NB4 (cell line): ENCODE measurements at regions not wholly inside any gene's neighbourhood (a gene's known extent, or its start where the extent isn't known, plus 50 kb on each side); places are given as distances from the start of the nearest gene placed in this dataset.
"Not testable (repeated sequence)": the region's sequence is repeated elsewhere in the genome, so short reads cannot be mapped to it uniquely, and the experiment has no call there.

ENCODE experiments used
- DNase-seq: peaks from one replicate; pipeline ENCODE4 v3.0.0; 2010; ENCODE audit warnings: low read depth
- H3K4me3 ChIP-seq: one replicate; pipeline ENCODE4 v1.5.1; 2011; ENCODE audit warnings: mild to moderate bottlenecking, low read depth, low read length, moderate library complexity
- MYC ChIP-seq: IDR thresholded peaks from 2 replicates; pipeline ENCODE4 v1.6.1; 2011; ENCODE audit warnings: low read depth, low read length
- POLR2A ChIP-seq: IDR thresholded peaks from 2 replicates; pipeline ENCODE4 v1.6.1; 2011; ENCODE audit warnings: mild to moderate bottlenecking; ENCODE audit not compliant: insufficient read length; ENCODE audit errors: extremely low read depth
- TF ChIP-seq, protein P1 (sequence below): IDR thresholded peaks from 2 replicates; pipeline ENCODE4 v1.6.1; 2011; ENCODE audit warnings: low read depth, low read length
- TF ChIP-seq, protein P2 (sequence below): IDR thresholded peaks from one replicate; pipeline ENCODE4 v1.5.1; 2012; ENCODE audit warnings: low read depth, low read length

DNA sequence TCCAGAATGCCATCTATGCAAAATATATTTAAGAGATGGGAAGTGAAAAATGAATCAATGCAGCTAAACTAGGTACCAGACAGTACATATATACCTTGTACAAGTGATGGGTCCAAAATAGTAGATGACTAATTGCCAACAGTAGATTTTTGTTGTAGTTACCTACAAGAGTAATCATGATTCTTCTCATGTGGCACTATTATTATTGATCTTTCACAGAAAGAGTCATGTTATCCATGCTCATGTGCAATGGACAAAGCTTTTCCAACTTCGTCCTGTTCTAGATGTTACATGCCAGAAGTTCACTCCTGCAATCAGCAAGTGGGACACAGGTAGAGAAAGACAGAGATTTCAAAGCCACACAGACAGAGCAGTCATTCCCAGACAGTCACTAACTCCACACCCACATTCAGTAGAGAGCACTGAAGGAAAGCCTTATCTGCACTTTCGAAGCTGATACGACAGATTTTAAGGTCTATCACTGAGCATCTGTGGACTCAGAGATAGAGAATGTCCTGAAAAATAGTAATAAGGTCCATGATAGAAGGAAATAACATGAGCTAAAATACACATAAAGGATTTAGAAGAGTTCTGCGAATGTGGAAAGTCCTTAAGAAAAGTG is 101.6 kb upstream of the ITPRID2 start:
- H3K4me3 ChIP-seq: no peak overlapping the region
- no peak for TF ChIP-seq MYC
- no peak for TF ChIP-seq POLR2A
- TF ChIP-seq, protein P1, sequence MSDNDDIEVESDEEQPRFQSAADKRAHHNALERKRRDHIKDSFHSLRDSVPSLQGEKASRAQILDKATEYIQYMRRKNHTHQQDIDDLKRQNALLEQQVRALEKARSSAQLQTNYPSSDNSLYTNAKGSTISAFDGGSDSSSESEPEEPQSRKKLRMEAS: no peak
- TF ChIP-seq, protein P2, sequence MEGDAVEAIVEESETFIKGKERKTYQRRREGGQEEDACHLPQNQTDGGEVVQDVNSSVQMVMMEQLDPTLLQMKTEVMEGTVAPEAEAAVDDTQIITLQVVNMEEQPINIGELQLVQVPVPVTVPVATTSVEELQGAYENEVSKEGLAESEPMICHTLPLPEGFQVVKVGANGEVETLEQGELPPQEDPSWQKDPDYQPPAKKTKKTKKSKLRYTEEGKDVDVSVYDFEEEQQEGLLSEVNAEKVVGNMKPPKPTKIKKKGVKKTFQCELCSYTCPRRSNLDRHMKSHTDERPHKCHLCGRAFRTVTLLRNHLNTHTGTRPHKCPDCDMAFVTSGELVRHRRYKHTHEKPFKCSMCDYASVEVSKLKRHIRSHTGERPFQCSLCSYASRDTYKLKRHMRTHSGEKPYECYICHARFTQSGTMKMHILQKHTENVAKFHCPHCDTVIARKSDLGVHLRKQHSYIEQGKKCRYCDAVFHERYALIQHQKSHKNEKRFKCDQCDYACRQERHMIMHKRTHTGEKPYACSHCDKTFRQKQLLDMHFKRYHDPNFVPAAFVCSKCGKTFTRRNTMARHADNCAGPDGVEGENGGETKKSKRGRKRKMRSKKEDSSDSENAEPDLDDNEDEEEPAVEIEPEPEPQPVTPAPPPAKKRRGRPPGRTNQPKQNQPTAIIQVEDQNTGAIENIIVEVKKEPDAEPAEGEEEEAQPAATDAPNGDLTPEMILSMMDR: no peak
- no peak for DNase-seq

DNA sequence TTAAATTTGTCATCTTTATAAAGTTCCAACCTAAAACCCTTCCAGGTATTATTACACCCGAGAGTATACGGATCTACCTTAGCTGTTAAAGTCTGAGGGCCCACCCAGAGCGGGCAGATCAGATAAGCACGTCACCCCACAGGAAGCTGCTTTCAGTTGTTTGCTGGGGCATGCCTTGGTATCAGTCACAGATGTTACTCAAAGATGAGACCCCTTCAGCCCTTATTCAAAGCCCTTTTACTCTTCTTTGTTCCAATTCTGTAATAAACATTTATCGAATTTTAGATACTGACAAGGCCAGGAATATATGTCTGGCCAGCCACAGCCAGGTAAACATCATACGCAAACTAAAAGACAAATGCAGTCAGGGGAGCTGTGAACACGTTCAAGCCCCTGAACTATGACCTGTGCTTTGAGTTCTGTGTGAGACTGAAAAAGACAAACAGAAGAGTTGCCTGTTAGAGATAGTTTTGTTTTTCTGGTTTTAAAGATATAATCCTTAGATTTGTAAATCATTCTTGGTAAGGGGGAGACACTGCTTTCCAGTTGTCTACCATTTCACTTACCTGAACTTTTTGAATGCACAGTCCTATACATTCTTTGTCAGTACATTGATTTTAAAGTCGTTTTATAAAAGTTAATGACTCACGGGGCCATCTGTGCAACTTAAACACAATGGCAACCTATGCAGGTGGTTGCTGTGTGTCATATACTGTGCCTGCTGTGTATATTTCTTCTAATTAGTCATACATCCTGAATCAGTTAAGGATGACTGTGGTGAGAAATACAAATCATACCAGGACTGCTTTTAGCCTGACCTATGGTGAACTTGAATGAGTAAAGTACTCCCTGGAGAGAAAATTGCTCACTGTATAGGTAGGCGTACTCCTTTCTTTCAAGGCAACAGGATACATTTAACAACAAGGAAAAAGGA is 100.5 kb upstream of the ITPRID2 start:
- H3K4me3 ChIP-seq: no peak overlapping the region
- peak; percentile 55 for DNase-seq
- TF ChIP-seq MYC: no peak
- TF ChIP-seq, protein P2: no peak
- no peak for TF ChIP-seq POLR2A
- TF ChIP-seq, protein P1: no peak

DNA sequence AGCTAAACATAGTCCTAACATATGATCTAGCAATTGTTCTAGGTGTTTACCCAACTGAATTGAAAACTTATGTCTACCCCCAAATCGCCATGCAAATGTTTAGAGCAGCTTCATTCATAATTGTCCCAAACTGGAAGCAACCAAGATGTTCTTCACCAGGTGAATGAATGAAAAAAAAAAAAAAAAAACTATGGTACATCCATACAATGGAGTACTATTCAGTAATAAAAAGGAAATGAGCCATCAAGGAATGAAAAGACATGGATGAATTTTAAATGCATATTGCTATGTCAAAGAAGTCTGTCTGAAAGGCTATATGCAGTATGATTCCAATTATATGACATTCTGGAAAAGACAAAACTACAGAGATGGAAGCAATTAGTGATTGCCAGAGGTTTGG is 98.6 kb upstream of the ITPRID2 start:
- no peak for DNase-seq
- TF ChIP-seq POLR2A: no peak
- TF ChIP-seq, protein P1: no peak
- H3K4me3 ChIP-seq: no peak overlapping the region

DNA sequence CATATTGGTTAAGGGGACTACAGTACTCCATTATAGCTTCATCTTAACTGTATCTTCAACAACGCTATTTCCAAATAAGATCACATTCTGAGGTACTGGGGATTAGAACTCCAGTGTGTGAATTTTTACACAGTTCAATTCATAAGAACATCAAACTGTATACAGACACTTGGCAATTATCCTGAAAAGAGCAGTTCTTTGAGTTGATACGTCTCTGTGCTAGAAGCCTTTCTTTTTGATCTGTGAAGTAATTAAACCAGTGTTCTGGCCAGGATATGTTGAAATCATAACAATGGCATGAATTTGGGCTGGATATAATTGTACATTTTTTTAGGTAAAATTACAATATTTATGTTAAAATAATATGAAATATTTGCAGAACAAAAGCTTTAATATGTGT is 93.5 kb upstream of the ITPRID2 start:
- TF ChIP-seq, protein P2: no peak
- TF ChIP-seq, protein P1: no peak
- TF ChIP-seq POLR2A: no peak
- no peak for TF ChIP-seq MYC
- no peak overlapping the region for H3K4me3 ChIP-seq
- DNase-seq: no peak

DNA sequence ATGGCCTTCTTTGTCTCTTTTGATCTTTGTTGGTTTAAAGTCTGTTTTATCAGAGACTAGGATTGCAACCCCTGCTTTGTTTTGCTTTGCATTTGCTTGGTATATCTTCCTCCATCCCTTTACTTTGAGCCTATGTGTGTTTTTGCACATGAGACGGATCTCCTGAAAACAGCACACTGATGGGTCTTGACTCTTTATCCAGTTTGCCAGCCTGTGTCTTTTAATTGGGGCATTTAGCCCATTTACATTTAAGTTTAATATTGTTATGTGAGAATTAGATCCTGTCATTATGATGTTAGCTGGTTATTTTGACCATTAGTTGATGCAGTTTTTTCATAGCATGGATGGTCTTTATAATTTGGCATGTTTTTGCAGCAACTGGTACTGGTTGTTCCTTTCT is 89.2 kb upstream of the ITPRID2 start:
- not testable (repeated sequence) for DNase-seq, H3K4me3 ChIP-seq

DNA sequence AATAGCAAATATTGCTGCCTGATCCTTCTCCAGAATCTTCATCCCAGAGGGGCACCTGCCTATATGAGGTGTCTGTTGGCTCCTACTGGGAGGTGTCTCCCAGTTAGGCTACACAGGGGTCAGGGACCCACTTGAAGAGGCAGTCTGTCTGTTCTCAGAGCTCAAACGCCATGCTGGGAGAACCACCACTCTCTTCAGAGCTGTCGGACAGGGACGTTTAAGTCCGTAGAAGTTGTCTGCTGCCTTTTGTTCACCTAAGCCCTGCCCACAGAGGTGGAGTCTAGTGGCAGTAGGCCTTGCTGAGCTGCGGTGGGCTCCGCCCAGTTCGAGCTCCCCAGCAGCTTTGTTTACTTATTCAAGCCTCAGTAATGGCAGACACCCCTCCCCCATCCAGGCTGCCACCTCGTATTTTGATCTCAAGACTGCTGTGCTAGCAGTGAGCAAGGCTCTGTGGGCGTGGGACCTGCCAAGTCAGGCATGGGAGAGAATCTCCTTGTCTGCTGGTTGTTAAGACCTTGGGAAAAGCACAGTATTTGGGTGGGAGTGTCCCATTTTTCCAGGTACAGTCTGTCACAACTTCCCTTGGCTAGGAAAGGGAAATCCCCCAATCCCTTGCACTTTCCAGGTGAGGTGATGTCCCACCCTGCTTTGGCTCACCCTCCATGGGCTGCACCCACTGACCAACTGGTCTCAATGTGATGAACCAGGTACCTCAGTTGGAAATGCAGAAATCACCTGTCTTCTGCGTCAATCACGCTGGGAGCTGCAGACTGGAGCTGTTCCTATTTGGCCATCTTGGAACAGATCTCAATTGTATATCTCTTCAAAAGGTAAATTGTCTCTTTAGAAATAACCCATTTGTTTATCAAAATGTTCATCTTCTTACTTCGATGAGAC is 87.4 kb upstream of the ITPRID2 start:
- DNase-seq: not testable (repeated sequence)

More for the DNA sequence above, 87.4 kb upstream of the ITPRID2 start:
- H3K4me3 ChIP-seq: not testable (repeated sequence)
